SK-N-MC (cell line): ENCODE measurements at regions not wholly inside any gene's neighbourhood (a gene's known extent, or its start where the extent isn't known, plus 50 kb on each side); places are given as distances from the start of the nearest gene placed in this dataset.

Source experiments
- EZH2 ChIP-seq: fragments of 200-600 bp; sonication (generic); IDR thresholded peaks from one replicate; pipeline ENCODE4 v1.6.1; 2017; ENCODE audit warnings: antibody characterized with exemption
- FOXP2 ChIP-seq: optimal IDR thresholded peaks from 2 replicates; pipeline ENCODE3; 2011; ENCODE audit warnings: mild to moderate bottlenecking, moderate library complexity; ENCODE audit not compliant: insufficient read depth; ENCODE audit errors: extremely low read length, control extremely low read depth
- POLR2AphosphoS5 ChIP-seq: IDR thresholded peaks from 2 replicates; pipeline ENCODE4 v1.6.1; 2012; ENCODE audit warnings: mild to moderate bottlenecking, low read depth, low read length, borderline replicate concordance

DNA sequence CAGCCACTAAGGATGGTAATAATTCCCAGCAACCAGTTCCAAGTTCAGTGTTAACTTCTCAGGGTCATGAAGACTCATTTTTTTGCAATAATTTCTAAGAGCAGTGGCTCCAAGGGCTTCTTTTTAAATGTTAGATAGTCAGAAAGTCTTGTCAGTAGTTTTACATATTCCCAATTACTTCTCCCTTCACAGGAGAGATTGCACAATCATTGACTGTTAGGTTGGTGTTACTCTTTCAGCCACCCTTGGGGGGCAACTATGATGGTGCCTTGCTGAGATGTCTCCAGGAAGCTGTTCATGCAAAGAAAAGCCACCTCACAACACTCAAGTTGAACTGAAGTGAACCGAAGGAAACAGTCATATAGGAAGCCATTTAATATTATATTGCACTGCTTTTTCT lies 127.9 kb upstream of the DOCK10 start:
- no peak for TF ChIP-seq POLR2AphosphoS5
- no peak for TF ChIP-seq FOXP2
- no peak for TF ChIP-seq EZH2
